DND-41 (cell line): ENCODE measurements at regions not wholly inside any gene's neighbourhood (a gene's known extent, or its start where the extent isn't known, plus 50 kb on each side); places are given as distances from the start of the nearest gene placed in this dataset.
"Not testable (repeated sequence)": the region's sequence is repeated elsewhere in the genome, so short reads cannot be mapped to it uniquely, and the experiment has no call there.

Experiments
- ATAC-seq: fragments of 200-7000 bp; cut with Tn5 transposase; 3 replicates; pipeline ENCODE4 v1.9.1; 2021; ENCODE audit warnings: low read depth; ENCODE audit not compliant: insufficient read depth
- DNase-seq: peaks from one replicate; pipeline ENCODE4 v3.0.0-alpha.2; 2020
- H2AFZ ChIP-seq: 2 replicates; pipeline ENCODE4 v1.6.0; 2012; ENCODE audit warnings: low read depth, low read length
- H3K27ac ChIP-seq: 2 replicates; pipeline ENCODE4 v1.5.1; 2012; ENCODE audit warnings: low read length, inconsistent platforms
- H3K27me3 ChIP-seq: fragments of 200-600 bp; sonication (generic); 2 replicates; pipeline ENCODE4 v1.6.0; 2012; ENCODE audit warnings: low read length, mild to moderate bottlenecking, inconsistent platforms; ENCODE audit not compliant: insufficient read depth, poor library complexity
- H3K36me3 ChIP-seq: 2 replicates; pipeline ENCODE4 v1.5.1; 2012; ENCODE audit warnings: low read length, inconsistent platforms; ENCODE audit not compliant: insufficient read depth
- H3K4me1 ChIP-seq: 2 replicates; pipeline ENCODE4 v1.5.1; 2012; ENCODE audit warnings: mild to moderate bottlenecking, low read length; ENCODE audit not compliant: insufficient read depth
- H3K4me2 ChIP-seq: 2 replicates; pipeline ENCODE4 v1.6.0; 2012; ENCODE audit warnings: mild to moderate bottlenecking, moderate library complexity, low read length, inconsistent platforms; ENCODE audit not compliant: insufficient read depth
- H3K4me3 ChIP-seq, 2 experiments: fragments of 200-600 bp in 1 of 2; shearing (Covaris generic) in 1 of 2; 2 replicates each; pipeline ENCODE4 v1.5.1; 2012 to 2016; ENCODE audit warnings: inconsistent platforms in 2 of 2, low read length in 2 of 2, mild to moderate bottlenecking in 2 of 2, low read depth in 1 of 2, moderate library complexity in 1 of 2
- H3K79me2 ChIP-seq: 2 replicates; pipeline ENCODE4 v1.6.0; 2012; ENCODE audit warnings: low read length, inconsistent platforms; ENCODE audit not compliant: insufficient read depth
- H3K9ac ChIP-seq: 2 replicates; pipeline ENCODE4 v1.6.0; 2012; ENCODE audit warnings: low read depth, mild to moderate bottlenecking, inconsistent platforms, low read length, moderate library complexity
- H3K9me3 ChIP-seq: 2 replicates; pipeline ENCODE4 v1.5.1; 2012; ENCODE audit warnings: low read length, moderate library complexity, mild to moderate bottlenecking, inconsistent platforms; ENCODE audit not compliant: insufficient read depth, severe bottlenecking
- H4K20me1 ChIP-seq: 2 replicates; pipeline ENCODE4 v1.6.0; 2012; ENCODE audit warnings: low read length; ENCODE audit not compliant: insufficient read depth
- EZH2 ChIP-seq: IDR thresholded peaks from 3 replicates; pipeline ENCODE4 v1.6.1; 2012; ENCODE audit warnings: borderline replicate concordance, low read depth, mild to moderate bottlenecking, moderate library complexity, low read length, inconsistent platforms; ENCODE audit not compliant: severe bottlenecking
- TF ChIP-seq, protein P1 (sequence below): IDR thresholded peaks from 2 replicates; pipeline ENCODE4 v1.5.1; 2012; ENCODE audit warnings: borderline replicate concordance, low read length, moderate library complexity, mild to moderate bottlenecking; ENCODE audit not compliant: poor library complexity, severe bottlenecking; ENCODE audit errors: extremely low read depth

DNA sequence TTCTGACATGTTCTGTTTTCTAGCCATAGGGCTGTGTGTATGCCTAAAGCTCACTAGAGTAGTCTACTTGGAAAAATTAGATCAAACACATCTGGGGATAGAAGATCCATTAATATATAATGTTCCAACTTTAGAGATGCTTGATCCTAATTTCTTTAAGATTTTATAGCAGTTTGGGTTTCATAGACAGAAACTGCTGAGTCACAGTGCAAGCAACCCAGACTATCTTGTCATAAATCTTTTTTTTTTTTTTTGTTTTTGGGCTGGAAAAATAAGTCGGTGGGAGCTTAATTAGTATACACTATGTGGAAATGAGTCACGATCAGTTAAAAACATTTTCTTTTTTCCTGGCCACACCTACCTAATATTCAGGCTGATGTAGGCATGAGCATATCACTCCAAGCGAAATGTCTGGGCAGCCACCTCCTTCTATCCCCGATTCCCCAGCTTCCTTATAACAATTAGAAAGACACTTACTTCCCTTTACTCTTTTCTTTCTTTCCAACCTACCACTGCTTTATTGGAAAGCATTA is 58.2 kb upstream of the CASK start:
- Histone ChIP-seq H3K79me2 (no peaks in the 10 kb centered on the region), H3K4me2 (no peak overlapping the region), H3K4me1 (no peaks in the 10 kb centered on the region), H3K27me3 (no peaks in the 10 kb centered on the region), H3K36me3 (no peaks in the 10 kb centered on the region), H3K27ac (no peak overlapping the region), H4K20me1 (no peaks in the 10 kb centered on the region), H2AFZ (no peak overlapping the region), H3K9ac (no peak overlapping the region), H3K4me3 (no peak overlapping the region), H3K9me3 (no peaks in the 10 kb centered on the region)
- DNase-seq (no peak), ATAC-seq (no peak)
- no peak for TF ChIP-seq EZH2
- TF ChIP-seq, protein P1, sequence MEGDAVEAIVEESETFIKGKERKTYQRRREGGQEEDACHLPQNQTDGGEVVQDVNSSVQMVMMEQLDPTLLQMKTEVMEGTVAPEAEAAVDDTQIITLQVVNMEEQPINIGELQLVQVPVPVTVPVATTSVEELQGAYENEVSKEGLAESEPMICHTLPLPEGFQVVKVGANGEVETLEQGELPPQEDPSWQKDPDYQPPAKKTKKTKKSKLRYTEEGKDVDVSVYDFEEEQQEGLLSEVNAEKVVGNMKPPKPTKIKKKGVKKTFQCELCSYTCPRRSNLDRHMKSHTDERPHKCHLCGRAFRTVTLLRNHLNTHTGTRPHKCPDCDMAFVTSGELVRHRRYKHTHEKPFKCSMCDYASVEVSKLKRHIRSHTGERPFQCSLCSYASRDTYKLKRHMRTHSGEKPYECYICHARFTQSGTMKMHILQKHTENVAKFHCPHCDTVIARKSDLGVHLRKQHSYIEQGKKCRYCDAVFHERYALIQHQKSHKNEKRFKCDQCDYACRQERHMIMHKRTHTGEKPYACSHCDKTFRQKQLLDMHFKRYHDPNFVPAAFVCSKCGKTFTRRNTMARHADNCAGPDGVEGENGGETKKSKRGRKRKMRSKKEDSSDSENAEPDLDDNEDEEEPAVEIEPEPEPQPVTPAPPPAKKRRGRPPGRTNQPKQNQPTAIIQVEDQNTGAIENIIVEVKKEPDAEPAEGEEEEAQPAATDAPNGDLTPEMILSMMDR: no peak

DNA sequence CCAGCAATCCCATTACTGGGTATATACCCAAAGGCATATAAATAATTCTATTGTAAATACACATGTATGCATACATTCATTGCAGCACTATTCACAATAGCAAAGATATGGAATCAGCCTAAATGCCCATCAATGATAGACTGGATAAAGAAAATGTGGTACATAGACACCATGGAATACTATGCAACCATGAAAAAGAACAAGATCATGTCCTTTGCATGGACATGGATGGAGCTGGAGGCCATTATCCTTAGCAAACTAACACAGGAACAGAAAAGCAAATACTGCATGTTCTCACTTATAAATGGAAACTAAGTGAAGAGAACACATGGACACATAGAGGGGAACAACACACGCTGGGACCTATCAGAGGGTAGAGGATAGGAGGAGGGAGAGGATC is 51.3 kb upstream of the CASK start:
- not testable (repeated sequence) for H3K27me3 ChIP-seq, H2AFZ ChIP-seq, H3K4me1 ChIP-seq, H3K79me2 ChIP-seq, H3K4me3 ChIP-seq, DNase-seq, H3K27ac ChIP-seq, H4K20me1 ChIP-seq, H3K9me3 ChIP-seq, ATAC-seq, H3K9ac ChIP-seq, H3K4me2 ChIP-seq, H3K36me3 ChIP-seq

DNA sequence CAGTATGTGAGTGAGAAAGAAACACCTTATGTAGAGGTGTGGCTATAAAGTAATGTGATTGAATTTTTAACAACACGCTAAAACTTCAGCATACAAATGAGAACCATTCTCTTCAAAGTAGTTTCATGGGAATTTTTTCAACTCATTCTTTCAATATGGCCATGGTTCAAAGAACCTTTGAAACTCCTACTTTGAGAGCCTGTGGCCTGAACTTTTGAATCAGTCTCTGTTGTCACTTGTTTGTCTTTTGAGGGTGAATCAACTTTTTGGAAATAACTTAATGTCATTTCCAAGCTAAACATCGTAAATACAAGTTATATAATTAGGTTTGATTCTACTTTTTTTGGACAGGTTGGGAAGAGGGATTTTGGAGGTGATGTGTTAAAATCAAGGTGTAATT is 49.9 kb upstream of the CASK start:
- H3K79me2 ChIP-seq: no peaks in the 10 kb centered on the region

More for the DNA sequence above, 49.9 kb upstream of the CASK start:
- TF ChIP-seq EZH2: no peak
- Histone ChIP-seq H3K4me2 (no peak overlapping the region), H3K27me3 (no peaks in the 10 kb centered on the region), H2AFZ (no peak overlapping the region), H3K9ac (no peak overlapping the region), H4K20me1 (no peaks in the 10 kb centered on the region), H3K36me3 (no peaks in the 10 kb centered on the region), H3K9me3 (no peaks in the 10 kb centered on the region), H3K27ac (no peak overlapping the region), H3K4me1 (no peaks in the 10 kb centered on the region), H3K4me3 (no peak overlapping the region)
- ATAC-seq (no peak), DNase-seq (no peak)
